Activated CD4-positive, alpha-beta T cell treated with anti-CD3 and anti-CD28 coated beads, Interleukin-2, amount 50 U/mL, for 16 hours (primary cell): ENCODE measurements at regions not wholly inside any gene's neighbourhood (a gene's known extent, or its start where the extent isn't known, plus 50 kb on each side); places are given as distances from the start of the nearest gene placed in this dataset.
"Not testable (repeated sequence)": the region's sequence is repeated elsewhere in the genome, so short reads cannot be mapped to it uniquely, and the experiment has no call there.

ENCODE experiments used
- DNase-seq: peaks from one replicate; pipeline ENCODE4 v3.0.0-alpha.2; 2020

DNA sequence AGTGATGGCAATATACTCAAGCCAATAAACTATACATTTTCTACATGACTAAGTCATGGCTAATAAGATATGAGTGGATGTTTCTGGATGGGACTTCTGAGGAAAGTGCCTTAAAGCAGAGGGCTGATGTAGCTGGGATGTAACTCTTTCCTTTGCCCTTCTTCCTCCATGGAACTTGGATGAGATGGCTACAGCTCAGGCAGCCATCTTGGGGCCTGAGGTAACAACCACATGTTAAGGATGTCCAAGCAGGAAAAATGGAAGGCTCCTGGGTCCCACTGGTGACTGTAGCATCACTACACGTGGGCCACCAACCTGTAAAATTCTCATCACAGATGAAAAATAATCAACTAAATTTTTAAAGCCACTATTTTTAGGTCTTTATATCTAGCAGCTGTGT lies 54.4 kb upstream of the GRIP1 start:
- DNase-seq = no peak

GRCh38 chr12:66733839-66734238 lies 55.0 kb upstream of the GRIP1 start:
- no peak for DNase-seq

GRCh38 chr12:66735275-66735674 lies 56.4 kb upstream of the GRIP1 start:
- peak; percentile 13 for DNase-seq

DNA sequence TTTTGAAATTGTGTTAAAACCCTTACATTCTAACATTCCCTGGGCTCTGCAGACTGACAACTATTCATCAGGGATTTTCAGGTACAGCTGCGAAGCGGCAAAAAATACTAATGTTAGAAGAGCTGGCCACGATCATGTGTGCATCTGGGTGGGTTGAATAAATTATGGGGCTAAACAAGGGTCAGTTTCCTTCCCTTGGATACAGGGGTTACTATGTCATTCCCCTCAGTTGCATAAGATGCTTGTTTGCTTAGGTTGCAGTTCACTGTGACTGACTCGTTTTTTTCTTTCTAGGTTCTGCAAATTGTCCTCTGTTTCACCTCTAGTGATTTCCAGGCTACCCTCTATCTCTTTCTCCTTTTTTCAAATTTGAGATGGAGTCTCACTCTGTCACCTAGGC lies 58.1 kb upstream of the GRIP1 start:
- DNase-seq = no peak

GRCh38 chr12:66739266-66739665 lies 60.4 kb upstream of the GRIP1 start:
- no peak for DNase-seq

- no peak for DNase-seq
Measured at GRCh38 chr12:66739940-66740651, 61.2 kb upstream of the GRIP1 start.

DNA sequence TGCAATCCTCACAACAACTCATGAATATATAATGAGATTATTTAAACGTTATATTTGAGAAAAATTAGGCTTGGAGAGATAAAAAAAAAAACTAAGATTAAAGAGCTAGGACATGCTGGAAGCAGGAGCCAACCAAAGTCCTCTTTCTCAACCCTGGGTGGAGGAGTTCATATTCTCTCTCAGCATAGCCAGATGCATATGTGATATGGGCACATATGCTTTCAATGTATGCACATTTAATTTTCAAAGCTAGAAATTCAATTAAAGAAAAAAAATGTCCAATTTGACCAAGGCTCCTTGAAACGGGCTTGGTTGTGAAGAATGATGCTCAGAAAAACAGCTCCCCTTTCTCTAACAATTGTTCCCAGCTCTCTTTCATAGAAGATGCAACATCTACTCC lies 61.9 kb upstream of the GRIP1 start:
- DNase-seq = no peak

DNA sequence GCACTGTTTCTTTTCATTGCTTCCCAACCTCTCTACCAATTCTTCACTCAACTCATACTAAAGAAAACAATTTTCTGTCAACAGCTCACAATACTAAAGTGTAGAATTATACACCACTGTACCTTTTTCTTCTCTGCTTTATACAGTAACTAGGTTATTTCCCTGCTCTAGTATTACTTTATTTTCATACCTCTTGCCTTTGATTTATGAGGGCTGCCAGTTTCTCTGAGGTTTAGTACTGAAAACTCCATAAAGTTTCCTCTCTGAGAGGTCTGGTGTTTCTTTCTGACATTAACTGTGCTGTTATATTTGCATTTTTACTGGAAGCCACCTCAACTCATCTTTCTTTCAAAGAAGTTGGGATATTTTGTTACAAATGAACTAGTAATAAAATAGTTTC lies 63.0 kb upstream of the GRIP1 start:
- DNase-seq = no peak

GRCh38 chr12:66742508-66743367 lies 63.9 kb upstream of the GRIP1 start:
- DNase-seq = no peak

DNA sequence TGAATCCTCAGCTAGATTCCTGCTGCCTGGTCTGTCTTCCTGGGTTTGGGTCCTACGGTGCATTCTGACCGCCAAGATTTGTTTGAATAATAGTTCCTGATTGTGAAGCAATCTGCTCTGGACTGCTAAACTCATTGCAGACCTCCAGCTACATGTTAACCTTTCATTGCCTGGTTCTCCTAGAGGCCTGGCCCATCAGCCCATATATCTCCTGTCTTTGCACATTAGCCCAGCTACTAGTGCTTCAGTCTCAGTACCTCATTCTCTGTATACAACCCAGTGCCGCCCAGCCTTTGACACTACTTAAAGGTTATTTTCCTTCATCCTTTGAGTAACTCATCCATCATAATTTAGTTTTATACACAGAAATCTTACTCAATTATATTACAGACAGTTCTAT lies 65.6 kb upstream of the GRIP1 start:
- DNase-seq = no peak

DNA sequence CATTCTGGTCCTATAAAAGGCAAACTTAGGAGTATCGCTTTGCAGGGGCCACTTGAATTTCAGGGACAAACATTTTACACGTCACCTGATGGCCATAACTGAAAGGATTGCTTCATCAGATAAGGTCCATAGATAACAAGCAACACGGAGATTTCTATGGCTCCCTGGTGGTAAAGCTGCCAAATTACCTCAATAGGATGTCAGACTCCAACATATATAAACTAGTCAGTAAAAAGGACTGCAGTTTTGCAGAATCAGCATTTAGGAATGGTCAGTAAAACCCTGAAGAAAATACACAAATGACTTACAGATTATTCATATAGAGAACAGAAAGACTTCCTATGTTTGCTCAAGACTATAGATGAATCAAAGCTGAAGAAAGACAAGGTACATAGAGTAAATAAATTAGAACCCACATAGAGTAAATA lies 66.1 kb upstream of the GRIP1 start:
- no peak for DNase-seq

DNA sequence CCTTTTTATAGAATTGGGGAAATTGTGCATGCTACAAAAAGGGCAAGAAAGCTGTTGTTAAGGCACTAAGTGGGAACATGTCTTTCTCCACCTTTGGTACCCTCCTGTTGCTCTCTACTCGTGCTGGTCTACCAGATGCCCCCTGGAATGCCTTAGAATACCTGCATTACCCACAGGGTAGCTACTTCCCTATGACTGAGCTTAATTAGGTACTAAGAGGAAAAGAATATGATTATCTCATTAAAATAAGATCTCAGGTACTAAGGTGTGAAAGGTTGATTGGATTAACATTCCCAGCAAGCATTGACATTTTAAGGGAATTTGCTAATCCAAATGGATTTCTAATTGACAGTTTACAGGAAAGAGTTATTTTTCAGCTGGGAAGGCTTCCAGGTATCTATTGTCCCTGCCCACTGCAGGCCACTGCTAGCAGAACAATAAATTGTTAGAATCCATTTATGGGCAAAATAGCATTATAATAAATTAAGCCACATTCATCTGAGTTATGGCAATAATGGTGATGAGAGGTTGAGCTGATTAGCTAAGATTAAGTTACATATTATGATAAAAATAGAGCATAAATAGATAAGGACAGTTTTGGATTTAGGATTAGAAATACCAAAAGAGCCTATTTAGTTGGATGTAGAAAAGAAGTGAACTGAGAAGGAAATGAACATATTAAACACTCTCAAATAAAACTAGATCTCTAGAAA lies 67.8 kb upstream of the GRIP1 start:
- no peak for DNase-seq

DNA sequence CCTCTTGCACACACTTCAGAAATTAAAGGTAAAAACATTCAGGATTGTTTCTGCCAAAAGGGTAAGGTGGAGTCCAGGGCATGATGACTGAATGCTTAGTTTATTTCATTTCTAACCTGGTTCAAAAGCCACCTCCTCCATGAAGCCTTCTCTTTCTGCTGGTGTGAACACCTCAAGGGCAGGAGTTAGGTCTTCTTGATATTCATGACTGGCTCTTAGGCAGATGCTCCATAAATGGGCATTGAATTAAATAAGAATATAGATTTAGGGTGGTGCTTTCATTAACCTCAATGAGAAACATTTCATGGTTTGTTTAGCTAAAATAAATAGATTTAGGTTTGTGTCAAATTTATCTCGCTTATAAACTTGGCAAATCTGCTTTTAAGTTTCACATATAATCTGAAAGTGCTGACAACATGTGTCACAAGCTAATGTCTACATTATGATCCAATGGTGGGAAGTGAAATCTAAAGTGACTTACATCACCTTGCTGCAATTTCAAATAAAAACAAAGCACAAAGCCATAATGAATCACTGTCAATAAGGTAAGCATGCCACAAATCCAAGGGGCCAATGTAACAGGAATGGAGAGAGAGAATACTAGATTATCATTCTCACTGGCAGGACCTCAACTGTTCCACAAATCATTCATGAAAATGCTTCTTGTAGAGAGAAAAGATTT lies 72.7 kb upstream of the GRIP1 start:
- no peak for DNase-seq

DNA sequence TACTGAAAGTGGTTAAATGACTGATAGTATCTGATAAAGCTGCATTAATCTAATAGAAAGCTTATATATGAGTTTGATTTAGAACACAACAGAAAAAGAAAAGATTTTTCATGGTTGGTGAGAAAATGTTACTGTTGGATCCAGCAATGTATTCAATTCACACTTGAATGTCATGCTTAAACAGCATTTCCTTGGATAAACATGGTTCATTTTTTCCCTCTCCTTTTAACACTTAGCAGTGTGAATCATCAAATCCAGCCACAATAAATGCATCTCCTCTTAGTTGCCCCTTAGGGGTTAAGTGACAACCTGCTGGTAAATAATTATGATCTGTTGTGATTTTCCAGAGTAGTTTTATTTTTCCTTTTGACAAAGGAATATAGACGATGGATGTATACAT lies 74.9 kb upstream of the GRIP1 start:
- no peak for DNase-seq

DNA sequence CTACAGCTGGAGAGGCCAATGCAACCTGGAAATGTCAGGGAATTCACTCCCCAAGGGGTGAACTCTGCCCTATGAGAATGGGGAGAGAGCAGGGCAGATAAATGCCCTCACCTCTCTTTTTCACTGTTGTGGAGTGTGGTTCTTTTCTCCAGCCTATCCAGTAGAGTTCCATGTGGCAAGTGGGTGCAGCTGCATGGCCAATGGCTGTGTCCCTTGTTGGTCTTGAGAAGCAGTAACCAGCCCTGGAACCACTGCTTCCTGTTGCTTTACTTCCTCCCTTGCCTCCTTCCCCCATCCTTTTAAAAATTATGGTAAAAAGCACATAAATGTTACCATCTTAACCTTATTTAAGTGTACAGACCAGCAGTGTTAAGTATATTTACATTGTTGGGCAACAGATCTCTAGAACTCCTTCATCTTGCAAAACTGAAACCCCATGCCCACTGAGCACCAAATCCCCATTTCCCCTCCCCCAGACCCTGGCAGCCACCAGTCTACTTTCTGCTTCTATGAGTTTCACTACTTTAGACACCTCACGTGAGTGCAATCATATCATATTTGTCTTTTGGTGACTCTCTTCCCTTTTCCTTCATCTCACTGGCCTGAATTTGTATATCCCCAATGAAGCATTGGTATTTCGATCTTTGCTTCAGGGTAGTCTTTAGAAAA lies 77.0 kb upstream of the GRIP1 start:
- no peak for DNase-seq

DNA sequence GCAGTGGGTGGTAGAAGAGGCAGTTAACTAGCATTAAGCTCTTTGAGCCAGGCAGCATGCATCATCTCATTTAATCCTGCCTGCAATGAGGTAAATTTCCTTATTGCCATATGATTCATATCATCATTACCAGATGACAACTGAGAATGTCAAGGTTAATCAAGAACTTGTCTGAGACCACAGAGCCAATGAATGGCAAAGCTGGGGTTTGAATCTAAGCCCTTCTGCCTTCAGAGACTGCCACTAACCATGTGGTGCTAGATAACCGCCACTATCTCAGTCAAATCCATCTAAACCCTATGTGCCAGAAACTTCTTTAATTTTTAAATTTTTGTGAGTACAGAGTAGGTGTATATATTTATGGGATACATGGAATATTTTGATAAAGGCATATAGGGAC lies 77.8 kb upstream of the GRIP1 start:
- no peak for DNase-seq

- DNase-seq = not testable (repeated sequence)
Measured at GRCh38 chr12:66760122-66760521, 81.2 kb upstream of the GRIP1 start.

DNA sequence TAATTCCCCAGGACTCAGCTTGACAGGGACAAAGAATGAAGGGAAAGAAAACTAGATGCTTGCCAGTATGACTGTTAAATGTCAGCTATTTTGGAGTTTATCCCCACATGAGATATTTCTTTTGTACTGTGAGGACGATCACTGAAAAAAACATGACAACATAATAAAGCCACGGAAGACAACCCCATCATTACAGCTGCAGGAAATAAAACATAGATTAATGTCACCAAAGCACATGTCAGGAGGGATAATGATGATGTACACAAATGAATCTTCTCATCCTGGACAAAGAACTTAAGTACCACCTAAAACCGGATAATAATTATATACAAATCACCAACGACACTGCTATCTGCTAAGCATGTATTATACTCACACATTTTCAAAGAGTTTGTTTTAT lies 84.6 kb upstream of the GRIP1 start:
- no peak for DNase-seq

- no peak for DNase-seq
Measured at GRCh38 chr12:66765204-66765603, 86.3 kb upstream of the GRIP1 start.

DNA sequence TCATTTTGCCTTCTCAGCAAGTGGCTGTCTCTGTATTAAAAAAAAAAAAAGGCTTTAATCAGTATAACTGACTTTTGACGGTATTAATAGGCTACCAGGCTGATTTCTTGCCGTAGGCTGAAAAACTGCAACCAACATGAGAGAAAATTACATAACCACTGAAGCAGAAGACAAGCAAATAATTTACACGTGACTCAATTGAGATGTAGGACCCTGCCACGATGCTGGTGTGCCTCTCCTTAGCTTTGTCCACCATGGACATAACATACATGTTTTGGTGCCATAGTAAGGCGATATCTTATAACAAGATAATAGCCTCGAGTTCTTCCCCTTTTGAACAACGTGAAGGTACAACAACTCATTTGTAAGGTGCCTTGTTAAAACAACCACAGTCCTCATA lies 88.7 kb upstream of the GRIP1 start:
- DNase-seq = no peak

- no peak for DNase-seq
Measured at GRCh38 chr12:66768293-66768692, 89.4 kb upstream of the GRIP1 start.

DNA sequence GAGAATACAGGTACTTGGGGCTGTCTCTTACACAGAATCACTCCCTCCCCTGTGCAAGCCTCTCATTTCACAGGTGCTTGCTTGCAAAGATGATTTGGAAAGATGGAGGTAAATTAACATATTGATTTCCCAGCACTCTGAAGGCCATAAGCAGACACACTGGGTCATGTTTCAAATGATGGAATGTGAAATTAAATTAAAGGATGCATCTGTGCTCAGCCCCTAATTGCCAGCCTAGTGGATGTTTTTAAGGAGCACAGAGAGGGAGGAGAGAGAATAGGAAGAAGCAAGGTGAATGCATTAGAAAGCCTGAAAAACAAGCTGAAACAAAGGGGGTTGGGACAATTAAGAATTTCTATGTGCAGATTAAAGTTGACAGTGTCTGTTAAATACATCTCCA lies 96.1 kb upstream of the GRIP1 start:
- DNase-seq = no peak

- DNase-seq = no peak
Measured at GRCh38 chr12:66775871-66776270, 97.0 kb upstream of the GRIP1 start.
